Right lobe of liver (tissue), 4 donors: ENCODE measurements at regions not wholly inside any gene's neighbourhood (a gene's known extent, or its start where the extent isn't known, plus 50 kb on each side); places are given as distances from the start of the nearest gene placed in this dataset.

Experiments used
- CTCF ChIP-seq, 4 donors: fragments of 200-600 bp in 3 of 4; fragments of 450-650 bp in 1 of 4; IDR thresholded peaks; one replicate each; pipeline versions ENCODE4 v1.5.1 to v1.8.0; 2016 to 2022; ENCODE audit warnings: antibody characterized with exemption in 4 of 4, mild to moderate bottlenecking in 2 of 4
- POLR2A ChIP-seq: fragments of 450-650 bp; IDR thresholded peaks from one replicate; pipeline ENCODE4 v1.6.1; 2017; ENCODE audit warnings: antibody characterized with exemption, mild to moderate bottlenecking
- donor health status: DM: no; HTN: no; CAD: no.
- donor health status: DM: no; HTN: no; CAD: no.
- donor health status: DM: no; HTN: yes; CAD: no.

GRCh38 chr3:8343058-8343457, 158.6 kb upstream of the LMCD1 start:
- TF ChIP-seq CTCF (IDR thresholded peaks at IDR 0.05) = no peak
- no peak for TF ChIP-seq POLR2A
